T47D (cell line): ENCODE measurements at regions not wholly inside any gene's neighbourhood (a gene's known extent, or its start where the extent isn't known, plus 50 kb on each side); places are given as distances from the start of the nearest gene placed in this dataset.
"Not testable (repeated sequence)": the region's sequence is repeated elsewhere in the genome, so short reads cannot be mapped to it uniquely, and the experiment has no call there.

Experiments
- DNase-seq, 2 experiments: peaks; one replicate each; pipeline versions ENCODE4 v3.0.0 to v3.0.0-alpha.2; 2011 to 2012; ENCODE audit warnings: low read depth in 1 of 2, low spot score in 1 of 2
- JUND ChIP-seq: IDR thresholded peaks from 2 replicates; pipeline ENCODE4 v1.6.1; 2012; ENCODE audit warnings: low read depth
- in situ Hi-C: cut with HindIII; loops from 2 replicates; pipeline ENCODE4 v1.10.0; 2016; ENCODE audit warnings: low sequenced_read_pairs, low pct_unique_long_range_greater_than_20kb

DNA sequence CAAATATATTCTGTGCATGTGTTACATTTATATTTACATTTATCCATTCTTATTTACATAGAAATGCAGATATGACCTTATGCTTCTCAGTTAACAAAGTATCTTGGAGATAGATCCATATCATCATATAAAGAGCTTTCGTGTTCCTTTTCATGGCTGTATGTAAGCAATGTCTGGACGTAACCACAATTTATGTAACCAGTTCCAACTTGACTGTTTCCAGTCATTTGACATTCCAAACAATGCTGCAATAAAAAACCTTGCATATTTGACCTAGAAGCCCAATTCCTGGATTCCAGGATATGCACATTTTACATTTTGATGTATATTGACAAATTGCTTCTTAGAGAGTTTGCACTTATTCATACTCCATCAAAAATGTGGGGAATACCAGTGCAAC lies 113.7 kb upstream of the F13A1 start:
- in situ Hi-C loops: no loop called here
- no peak for DNase-seq
- TF ChIP-seq JUND: no peak

DNA sequence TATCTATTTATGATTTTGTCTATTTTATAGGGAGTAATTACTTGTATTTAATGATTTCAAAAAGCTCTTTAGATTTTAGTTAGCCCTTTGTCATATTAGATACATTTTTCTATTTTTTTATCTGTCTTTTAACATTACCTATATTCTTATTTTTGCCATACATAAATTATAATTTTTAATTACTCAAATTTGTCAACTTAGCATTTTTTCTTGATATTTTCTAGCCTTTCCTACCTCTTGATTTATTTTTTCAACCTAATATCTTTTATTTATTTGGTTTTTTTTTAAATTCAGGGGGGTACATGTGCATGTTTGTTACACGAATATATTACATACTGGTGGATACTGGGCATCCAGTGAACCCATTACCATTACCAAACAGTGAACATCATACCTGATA lies 114.3 kb upstream of the F13A1 start:
- in situ Hi-C loops: no loop called here
- TF ChIP-seq JUND: no peak
- no peak for DNase-seq

DNA sequence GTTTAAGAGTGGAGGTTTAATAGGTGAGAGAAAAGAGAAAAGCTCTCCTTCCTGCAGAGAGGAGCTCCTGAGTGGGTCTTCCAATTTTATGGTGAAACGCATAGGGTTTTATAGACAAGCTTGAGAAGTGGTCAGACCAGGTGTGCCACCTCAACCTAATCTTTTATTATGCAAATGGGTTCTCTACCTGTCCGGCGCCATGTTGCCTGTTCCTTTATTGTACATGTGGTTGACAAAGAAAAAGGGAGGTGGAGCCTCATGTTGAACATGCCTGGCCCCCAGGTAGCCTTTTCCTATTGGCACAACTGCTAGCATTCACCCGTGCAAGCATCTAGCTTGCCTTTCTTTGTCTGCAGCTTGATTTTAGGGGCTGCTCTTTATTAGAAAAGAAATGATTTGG lies 115.9 kb upstream of the F13A1 start:
- TF ChIP-seq JUND: no peak
- in situ Hi-C loops: no loop called here
- DNase-seq: no peak

DNA sequence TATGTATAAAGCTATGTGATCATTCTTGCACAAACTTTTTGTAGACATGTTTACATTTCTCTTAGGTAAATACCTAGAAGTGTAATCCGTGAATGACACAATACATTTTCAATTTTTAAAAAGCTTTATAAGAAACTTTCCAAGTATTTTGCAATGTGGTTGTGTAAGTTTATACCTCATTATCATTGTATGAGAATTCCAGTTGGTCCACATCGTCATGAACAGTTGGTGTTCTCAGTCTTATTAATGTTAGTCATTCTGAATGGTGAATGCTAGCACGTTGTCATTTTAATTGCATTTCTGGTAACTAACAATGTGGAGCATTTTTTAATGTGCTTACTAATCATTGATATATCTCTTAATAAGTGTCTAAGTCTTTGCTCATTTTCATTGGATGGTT lies 116.5 kb upstream of the F13A1 start:
- no peak for TF ChIP-seq JUND
- in situ Hi-C loops: no loop called here
- no peak for DNase-seq

DNA sequence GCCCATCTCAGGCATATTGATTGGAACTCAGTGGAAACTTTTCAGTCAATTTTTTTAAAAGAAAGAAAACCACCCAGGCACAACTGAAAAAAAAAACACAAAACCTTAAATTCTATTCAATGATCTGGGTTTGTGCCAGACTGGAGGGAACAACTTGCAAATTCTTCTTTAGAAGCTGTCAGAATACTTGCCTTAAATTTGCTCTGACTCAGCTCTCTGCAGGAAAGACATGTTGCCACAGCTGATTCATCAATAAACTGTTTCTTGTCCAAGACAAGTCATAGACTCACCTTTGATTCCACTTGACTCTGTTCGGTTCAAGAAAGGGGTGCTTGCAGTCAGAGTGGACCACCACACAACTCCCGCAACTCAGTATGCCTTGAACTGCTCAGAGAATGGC lies 117.8 kb upstream of the F13A1 start:
- DNase-seq: no peak
- no peak for TF ChIP-seq JUND
- in situ Hi-C loops: no loop called here

DNA sequence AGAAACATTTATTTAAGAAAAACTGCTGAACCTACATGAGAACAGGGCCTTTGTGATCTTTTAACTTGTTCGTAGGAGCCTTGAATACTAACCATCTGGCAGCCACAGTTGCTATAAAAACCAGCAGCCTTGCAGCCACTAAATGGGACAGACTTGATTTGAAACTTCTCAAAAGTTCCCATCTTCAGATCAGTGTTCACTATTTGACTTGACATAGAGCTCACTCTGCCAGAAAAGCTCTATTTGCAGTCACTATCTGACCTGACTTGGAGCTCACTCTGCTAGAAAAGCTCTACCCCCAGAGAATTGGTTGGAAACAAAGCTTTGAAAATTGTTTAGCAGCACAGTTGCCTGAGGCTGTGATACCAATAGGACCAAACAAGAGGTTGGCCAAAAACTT lies 119.3 kb upstream of the F13A1 start:
- in situ Hi-C loops: no loop called here
- no peak for DNase-seq
- no peak for TF ChIP-seq JUND

DNA sequence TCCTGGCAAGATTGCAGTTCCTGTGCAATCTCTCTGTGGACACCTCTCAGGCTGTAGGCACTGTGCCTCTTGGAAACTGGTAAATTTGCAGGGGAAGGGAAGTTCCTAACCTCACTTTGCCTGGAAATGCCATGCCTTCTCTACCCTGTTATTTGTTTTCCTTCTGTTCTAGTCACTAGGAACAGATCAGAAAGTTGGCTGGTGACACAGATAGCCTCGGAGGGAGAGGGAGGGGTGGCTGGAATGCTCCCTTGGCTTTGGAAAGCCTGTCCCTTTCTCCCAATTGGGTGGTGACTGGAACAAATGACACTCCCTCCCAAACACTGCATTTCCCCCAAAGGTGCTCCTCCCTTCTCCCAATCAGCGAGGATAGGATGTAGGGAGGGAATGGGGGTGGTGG lies 131.5 kb upstream of the F13A1 start:
- in situ Hi-C loops: no loop called here
- TF ChIP-seq JUND: no peak

DNA sequence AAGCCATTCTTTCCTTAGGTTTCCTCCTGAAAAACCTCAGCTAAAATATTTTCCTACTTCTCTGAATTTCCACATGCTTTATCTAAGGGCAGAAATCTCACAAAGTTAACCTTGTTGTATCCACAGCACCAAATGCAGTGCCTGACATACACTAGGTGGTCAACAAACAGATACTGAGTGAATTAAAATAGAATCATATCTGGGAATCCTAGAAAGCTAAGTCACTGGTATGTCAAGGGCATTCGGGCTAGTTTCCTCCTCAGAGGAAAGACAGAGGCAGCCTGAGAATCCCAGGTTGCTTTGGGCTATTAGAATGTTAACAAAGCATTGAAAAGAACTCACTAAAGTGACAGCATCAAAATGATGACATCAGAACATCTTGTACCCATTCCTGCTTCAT lies 132.7 kb upstream of the F13A1 start:
- in situ Hi-C loops: no loop called here
- DNase-seq: no peak
- no peak for TF ChIP-seq JUND

More for the DNA sequence above, 131.5 kb upstream of the F13A1 start:
- no peak for DNase-seq

DNA sequence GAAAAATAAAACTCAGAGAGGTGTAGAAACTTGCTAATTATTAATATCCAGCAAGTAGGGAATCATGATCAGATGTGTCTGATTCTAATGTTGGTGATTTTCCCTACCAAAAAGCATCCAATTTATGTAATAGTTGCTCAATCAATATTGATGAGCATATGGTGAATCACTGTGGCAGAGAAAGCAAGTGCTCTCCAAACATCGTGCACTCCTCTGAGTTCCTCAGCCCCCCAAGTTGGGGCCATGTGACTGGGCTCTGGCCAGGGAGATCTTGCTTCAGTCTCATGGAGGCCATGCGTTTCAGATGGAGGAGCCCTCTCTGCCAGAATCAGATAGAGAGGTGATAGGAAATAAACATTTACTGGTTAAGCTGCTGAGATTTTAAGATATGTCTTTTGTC lies 133.2 kb upstream of the LY86 start:
- in situ Hi-C loops: no loop called here
- TF ChIP-seq JUND: no peak
- no peak for DNase-seq

DNA sequence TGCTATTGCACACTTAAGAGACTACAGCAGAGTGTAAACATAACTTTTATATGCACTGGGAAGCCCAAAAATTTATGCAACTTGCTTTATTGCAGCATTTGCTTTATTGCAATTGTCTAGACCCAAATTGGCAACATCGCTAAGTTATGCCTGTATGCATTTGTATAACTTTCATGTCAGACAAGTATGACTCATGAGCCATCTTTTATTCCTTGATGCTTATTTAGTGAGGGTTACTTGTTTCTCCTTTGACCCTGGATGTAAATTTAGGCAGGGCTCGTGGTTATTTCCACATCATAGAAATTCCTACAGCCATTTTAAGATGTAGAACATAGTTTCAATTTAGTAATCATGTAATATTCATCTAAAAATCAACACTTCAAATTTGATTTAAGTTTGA lies 130.3 kb upstream of the LY86 start:
- in situ Hi-C loops: no loop called here
- no peak for TF ChIP-seq JUND
- DNase-seq: no peak

DNA sequence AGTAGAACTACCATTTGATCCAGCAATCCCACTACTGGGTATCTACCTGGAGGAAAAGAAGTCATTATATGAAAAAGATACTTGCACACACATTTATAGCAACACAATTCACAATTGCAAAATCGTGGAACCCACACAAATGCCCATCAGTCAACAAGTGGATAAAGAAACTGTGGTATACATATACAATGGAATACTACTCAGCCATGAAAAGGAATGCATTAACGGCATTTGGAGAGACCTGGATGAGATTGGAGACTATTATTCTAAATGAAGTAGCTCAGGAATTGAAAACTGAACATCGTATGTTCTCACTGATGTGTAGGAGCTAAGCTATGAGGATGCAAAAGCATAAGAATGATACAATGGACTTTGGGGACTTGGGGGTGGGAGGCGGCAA lies 128.6 kb upstream of the LY86 start:
- in situ Hi-C loops, DNase-seq: not testable (repeated sequence)

DNA sequence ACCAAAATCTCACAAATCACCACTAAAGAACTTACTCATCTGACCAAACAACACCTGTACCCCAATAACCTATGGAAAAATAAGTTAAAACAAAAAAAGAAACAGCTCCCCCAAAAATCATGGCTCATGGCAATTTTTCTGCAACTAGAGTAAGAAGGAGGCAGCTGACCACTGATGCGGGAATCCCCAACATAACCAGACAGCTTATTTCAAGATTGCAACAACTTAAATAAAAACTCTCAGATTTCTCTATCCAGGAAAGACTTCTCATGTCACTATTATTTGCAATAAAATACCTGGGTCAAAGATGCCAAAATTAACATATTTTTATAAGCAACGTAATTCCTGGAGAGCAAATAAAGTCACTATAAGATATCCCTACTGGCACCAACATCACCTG lies 128.1 kb upstream of the LY86 start:
- DNase-seq: no peak
- TF ChIP-seq JUND: no peak
- in situ Hi-C loops: no loop called here

DNA sequence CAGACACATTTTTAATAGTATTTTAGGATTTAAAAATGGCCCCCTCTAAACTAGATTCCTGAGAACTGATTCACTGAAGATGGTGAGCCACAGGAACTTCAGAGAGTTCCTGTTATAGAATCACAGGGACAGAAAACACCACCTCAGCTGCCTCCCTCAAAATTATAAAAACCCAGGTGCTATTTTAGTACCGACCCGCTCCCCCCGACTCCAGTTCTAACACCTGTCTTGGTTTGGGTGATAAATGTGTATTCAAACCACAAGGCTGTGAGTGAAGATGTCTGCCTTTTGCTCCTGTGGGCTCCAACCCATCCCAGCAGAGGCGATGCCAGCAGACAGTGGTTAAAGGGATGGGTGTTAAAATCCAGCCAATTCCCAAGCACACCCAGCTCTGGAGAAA lies 127.4 kb upstream of the LY86 start:
- no peak for DNase-seq
- in situ Hi-C loops: no loop called here
- TF ChIP-seq JUND: no peak

DNA sequence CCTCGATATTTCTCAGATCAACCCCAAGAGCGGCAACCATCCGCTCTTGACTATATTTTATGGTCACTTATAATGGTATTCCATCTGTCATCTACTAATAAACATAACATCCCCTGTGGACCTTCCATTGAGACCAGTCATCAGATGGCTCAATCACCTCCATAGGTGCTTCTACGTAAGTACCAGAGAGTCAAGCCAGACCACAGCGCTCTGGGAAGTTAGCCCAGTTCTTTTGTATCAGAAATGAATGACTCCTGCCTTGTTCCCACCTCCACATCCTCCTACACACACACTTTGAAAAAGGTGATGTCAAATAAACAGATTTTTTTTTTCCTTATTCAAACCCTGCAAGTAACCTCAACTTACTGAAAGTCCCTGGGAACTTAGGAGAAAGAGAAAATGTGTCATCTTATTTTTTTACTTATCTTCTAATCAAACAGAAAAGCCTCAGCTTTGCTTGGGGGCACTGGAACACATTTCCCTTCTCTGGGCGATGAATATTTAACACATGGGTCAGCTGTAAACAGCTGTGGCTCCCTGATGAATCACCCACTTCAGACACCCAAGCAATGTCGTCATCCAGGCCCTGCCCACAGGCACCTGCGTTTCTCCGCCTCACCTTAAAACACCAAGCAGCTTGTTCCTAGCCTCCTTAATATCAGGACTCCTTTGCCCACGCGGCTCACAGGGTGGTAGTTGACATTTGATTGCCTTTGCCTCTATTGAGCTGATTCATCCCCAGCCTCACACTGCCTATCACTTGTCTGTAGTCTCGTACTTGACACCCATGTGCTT lies 121.4 kb upstream of the LY86 start:
- no peak for TF ChIP-seq JUND
- peak in 1 of 2 experiments; percentile 4 for DNase-seq
- in situ Hi-C loops: no loop called here
